ENCODE measurements at regions not wholly inside any gene's neighbourhood (a gene's known extent, or its start where the extent isn't known, plus 50 kb on each side); places are given as distances from the start of the nearest gene placed in this dataset.
"Not testable (repeated sequence)": the region's sequence is repeated elsewhere in the genome, so short reads cannot be mapped to it uniquely, and the experiment has no call there.

DNA sequence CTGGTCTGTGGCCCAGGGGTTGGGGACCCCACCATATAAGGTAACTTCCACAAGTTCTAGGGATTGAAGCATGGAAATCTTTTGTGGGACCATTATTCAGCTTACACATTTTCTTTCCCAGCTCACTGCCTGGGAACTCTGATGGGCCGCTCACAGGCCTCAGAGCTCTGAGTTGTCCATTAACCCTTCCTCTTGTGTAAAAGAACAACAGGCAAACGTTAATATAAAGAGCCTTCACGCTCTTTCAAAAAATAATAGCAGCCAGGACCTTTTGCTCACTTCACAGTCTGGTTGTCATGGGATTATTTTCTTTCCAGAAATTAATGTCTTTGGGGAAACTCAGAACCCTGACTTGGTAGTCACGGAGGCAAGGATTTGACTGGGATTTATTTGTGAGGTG lies 443.3 kb downstream of the AGTPBP1 start:
- Histone ChIP-seq H4K20me1 (ENCODE audit: control insufficient read depth, extremely low read depth, insufficient read depth, low read length) (no peaks in the 10 kb centered on the region), H3K4me3 (ENCODE audit: control insufficient read depth in 2 of 3, extremely low read depth in 1 of 3, insufficient read depth in 2 of 3, low read depth in 1 of 3, low read length in 3 of 3) (no peak overlapping the region), H3K9me1 (ENCODE audit: control insufficient read depth, extremely low read depth, insufficient read depth, low read length) (no peaks in the 10 kb centered on the region), H3K27ac (ENCODE audit: control insufficient read depth, insufficient read depth, low read length) (no peak overlapping the region), H3K9me3 (ENCODE audit: control insufficient read depth, low read depth, low read length) (no peaks in the 10 kb centered on the region), H3K36me3 (ENCODE audit: control insufficient read depth in 2 of 2, extremely low read depth in 1 of 2, insufficient read depth in 2 of 2, low read length in 2 of 2) (no peaks in the 10 kb centered on the region), H3K79me2 (ENCODE audit: control insufficient read depth, insufficient read depth, low read length) (no peaks in the 10 kb centered on the region), H3K4me2 (ENCODE audit: control insufficient read depth, extremely low read depth, insufficient read depth, low read depth, low read length) (no peak overlapping the region), H2AFZ (ENCODE audit: control insufficient read depth, low read length) (no peak overlapping the region), H3K27me3 (ENCODE audit: control insufficient read depth, extremely low read depth, insufficient read depth, low read length) (no peaks in the 10 kb centered on the region), H3K9ac (ENCODE audit: control insufficient read depth, extremely low read depth, insufficient read depth, low read length) (no peak overlapping the region), H3K4me1 (ENCODE audit: control insufficient read depth, extremely low read depth, insufficient read depth, low read length) (no peaks in the 10 kb centered on the region)
- TF ChIP-seq, protein P1, sequence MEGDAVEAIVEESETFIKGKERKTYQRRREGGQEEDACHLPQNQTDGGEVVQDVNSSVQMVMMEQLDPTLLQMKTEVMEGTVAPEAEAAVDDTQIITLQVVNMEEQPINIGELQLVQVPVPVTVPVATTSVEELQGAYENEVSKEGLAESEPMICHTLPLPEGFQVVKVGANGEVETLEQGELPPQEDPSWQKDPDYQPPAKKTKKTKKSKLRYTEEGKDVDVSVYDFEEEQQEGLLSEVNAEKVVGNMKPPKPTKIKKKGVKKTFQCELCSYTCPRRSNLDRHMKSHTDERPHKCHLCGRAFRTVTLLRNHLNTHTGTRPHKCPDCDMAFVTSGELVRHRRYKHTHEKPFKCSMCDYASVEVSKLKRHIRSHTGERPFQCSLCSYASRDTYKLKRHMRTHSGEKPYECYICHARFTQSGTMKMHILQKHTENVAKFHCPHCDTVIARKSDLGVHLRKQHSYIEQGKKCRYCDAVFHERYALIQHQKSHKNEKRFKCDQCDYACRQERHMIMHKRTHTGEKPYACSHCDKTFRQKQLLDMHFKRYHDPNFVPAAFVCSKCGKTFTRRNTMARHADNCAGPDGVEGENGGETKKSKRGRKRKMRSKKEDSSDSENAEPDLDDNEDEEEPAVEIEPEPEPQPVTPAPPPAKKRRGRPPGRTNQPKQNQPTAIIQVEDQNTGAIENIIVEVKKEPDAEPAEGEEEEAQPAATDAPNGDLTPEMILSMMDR (optimal IDR thresholded peaks at IDR 0.05 in 1 of 3, IDR thresholded peaks at IDR 0.05 in 1 of 3, conservative IDR thresholded peaks at IDR 0.05 in 1 of 3; ENCODE audit: extremely low read depth in 1 of 3, insufficient read depth in 2 of 3, low read length in 3 of 3): no peak
- no peak for TF ChIP-seq EZH2 (IDR thresholded peaks at IDR 0.05; ENCODE audit: low read length)
- DNase-seq (ENCODE audit: low read depth, low spot score) (no peak), FAIRE-seq (no peak)
- dilution Hi-C loops (cut with MboI; ENCODE audit: extremely low pct_ligation_motif_present, low sequenced_read_pairs): no loop called here

- H2AFZ ChIP-seq (ENCODE audit: control insufficient read depth, low read length); H3K4me3 ChIP-seq (ENCODE audit: control insufficient read depth in 2 of 3, extremely low read depth in 1 of 3, insufficient read depth in 2 of 3, low read depth in 1 of 3, low read length in 3 of 3); H3K27me3 ChIP-seq (ENCODE audit: control insufficient read depth, extremely low read depth, insufficient read depth, low read length); H3K4me1 ChIP-seq (ENCODE audit: control insufficient read depth, extremely low read depth, insufficient read depth, low read length); H3K9me3 ChIP-seq (ENCODE audit: control insufficient read depth, low read depth, low read length); FAIRE-seq; DNase-seq (ENCODE audit: low read depth, low spot score); H3K79me2 ChIP-seq (ENCODE audit: control insufficient read depth, insufficient read depth, low read length); H3K27ac ChIP-seq (ENCODE audit: control insufficient read depth, insufficient read depth, low read length); H3K4me2 ChIP-seq (ENCODE audit: control insufficient read depth, extremely low read depth, insufficient read depth, low read depth, low read length); H3K9me1 ChIP-seq (ENCODE audit: control insufficient read depth, extremely low read depth, insufficient read depth, low read length); H3K9ac ChIP-seq (ENCODE audit: control insufficient read depth, extremely low read depth, insufficient read depth, low read length); H3K36me3 ChIP-seq (ENCODE audit: control insufficient read depth in 2 of 2, extremely low read depth in 1 of 2, insufficient read depth in 2 of 2, low read length in 2 of 2); dilution Hi-C loops (cut with MboI; ENCODE audit: extremely low pct_ligation_motif_present, low sequenced_read_pairs); H4K20me1 ChIP-seq (ENCODE audit: control insufficient read depth, extremely low read depth, insufficient read depth, low read length): not testable (repeated sequence)
Observed at GRCh38 chr9:85295244-85295643, 446.5 kb downstream of the AGTPBP1 start.

- dilution Hi-C loops (cut with MboI; ENCODE audit: extremely low pct_ligation_motif_present, low sequenced_read_pairs): no loop called here
- no peaks in the 10 kb centered on the region for H4K20me1 ChIP-seq (ENCODE audit: control insufficient read depth, extremely low read depth, insufficient read depth, low read length)
- H3K4me1 ChIP-seq (ENCODE audit: control insufficient read depth, extremely low read depth, insufficient read depth, low read length): no peaks in the 10 kb centered on the region
- H3K27ac ChIP-seq (ENCODE audit: control insufficient read depth, insufficient read depth, low read length): no peak overlapping the region
- H3K4me3 ChIP-seq (ENCODE audit: control insufficient read depth in 2 of 3, extremely low read depth in 1 of 3, insufficient read depth in 2 of 3, low read depth in 1 of 3, low read length in 3 of 3): no peak overlapping the region
- no peak for TF ChIP-seq EZH2 (IDR thresholded peaks at IDR 0.05; ENCODE audit: low read length)
- TF ChIP-seq, protein P1 (optimal IDR thresholded peaks at IDR 0.05 in 1 of 3, IDR thresholded peaks at IDR 0.05 in 1 of 3, conservative IDR thresholded peaks at IDR 0.05 in 1 of 3; ENCODE audit: extremely low read depth in 1 of 3, insufficient read depth in 2 of 3, low read length in 3 of 3): no peak
- no peaks in the 10 kb centered on the region for H3K27me3 ChIP-seq (ENCODE audit: control insufficient read depth, extremely low read depth, insufficient read depth, low read length)
- no peak for DNase-seq (ENCODE audit: low read depth, low spot score)
- no peak overlapping the region for H3K4me2 ChIP-seq (ENCODE audit: control insufficient read depth, extremely low read depth, insufficient read depth, low read depth, low read length)
- no peaks in the 10 kb centered on the region for H3K36me3 ChIP-seq (ENCODE audit: control insufficient read depth in 2 of 2, extremely low read depth in 1 of 2, insufficient read depth in 2 of 2, low read length in 2 of 2)
- no peak for FAIRE-seq
- H2AFZ ChIP-seq (ENCODE audit: control insufficient read depth, low read length): no peak overlapping the region
- H3K9me3 ChIP-seq (ENCODE audit: control insufficient read depth, low read depth, low read length): no peaks in the 10 kb centered on the region
- H3K9me1 ChIP-seq (ENCODE audit: control insufficient read depth, extremely low read depth, insufficient read depth, low read length): no peaks in the 10 kb centered on the region
- no peak overlapping the region for H3K9ac ChIP-seq (ENCODE audit: control insufficient read depth, extremely low read depth, insufficient read depth, low read length)
- H3K79me2 ChIP-seq (ENCODE audit: control insufficient read depth, insufficient read depth, low read length): no peaks in the 10 kb centered on the region
Observed at GRCh38 chr9:85292261-85292660, 449.5 kb downstream of the AGTPBP1 start.
